Endothelial cell of hepatic sinusoid (primary cell): ENCODE measurements at regions not wholly inside any gene's neighbourhood (a gene's known extent, or its start where the extent isn't known, plus 50 kb on each side); places are given as distances from the start of the nearest gene placed in this dataset.
"Not testable (repeated sequence)": the region's sequence is repeated elsewhere in the genome, so short reads cannot be mapped to it uniquely, and the experiment has no call there.

ENCODE experiments used
- in situ Hi-C: cut with HindIII; loops from 2 replicates; pipeline ENCODE4 v1.10.0; 2017; ENCODE audit warnings: low sequenced_read_pairs

GRCh38 chr2:183967756-183968155 lies 630.6 kb upstream of the ZNF804A start:
- in situ Hi-C loops: no loop called here

GRCh38 chr2:183975676-183976075 lies 622.7 kb upstream of the ZNF804A start:
- in situ Hi-C loops: not testable (repeated sequence)

GRCh38 chr2:183984871-183985270 lies 613.5 kb upstream of the ZNF804A start:
- in situ Hi-C loops: no loop called here

GRCh38 chr2:183991968-183992367 lies 606.4 kb upstream of the ZNF804A start:
- in situ Hi-C loops: no loop called here

GRCh38 chr2:183993052-183993451 lies 605.3 kb upstream of the ZNF804A start:
- in situ Hi-C loops: no loop called here

- in situ Hi-C loops: no loop called here
Observed at GRCh38 chr2:183995632-183996031, 602.7 kb upstream of the ZNF804A start.

- in situ Hi-C loops: no loop called here
Observed at GRCh38 chr2:183996825-183997793, 601.2 kb upstream of the ZNF804A start.

- in situ Hi-C loops: no loop called here
Observed at GRCh38 chr2:183998041-183998796, 600.1 kb upstream of the ZNF804A start.

- in situ Hi-C loops: no loop called here
Observed at GRCh38 chr2:183998797-183999190, 599.5 kb upstream of the ZNF804A start.

- in situ Hi-C loops: no loop called here
Observed at GRCh38 chr2:184004289-184004947, 593.9 kb upstream of the ZNF804A start.

GRCh38 chr2:184004948-184005672 lies 593.2 kb upstream of the ZNF804A start:
- in situ Hi-C loops: no loop called here

GRCh38 chr2:184006998-184007397 lies 591.3 kb upstream of the ZNF804A start:
- in situ Hi-C loops: no loop called here

- in situ Hi-C loops: no loop called here
Observed at GRCh38 chr2:184026961-184027360, 571.4 kb upstream of the ZNF804A start.

GRCh38 chr2:184030245-184030644 lies 568.1 kb upstream of the ZNF804A start:
- in situ Hi-C loops: no loop called here

- in situ Hi-C loops: no loop called here
Observed at GRCh38 chr2:184030989-184031388, 567.3 kb upstream of the ZNF804A start.

GRCh38 chr2:184031402-184032147 lies 566.8 kb upstream of the ZNF804A start:
- in situ Hi-C loops: no loop called here

- in situ Hi-C loops: no loop called here
Observed at GRCh38 chr2:184032983-184033382, 565.3 kb upstream of the ZNF804A start.

GRCh38 chr2:184037273-184037672 lies 561.1 kb upstream of the ZNF804A start:
- in situ Hi-C loops: no loop called here

- in situ Hi-C loops: no loop called here
Observed at GRCh38 chr2:184039493-184039892, 558.8 kb upstream of the ZNF804A start.

- in situ Hi-C loops: no loop called here
Observed at GRCh38 chr2:184040230-184040629, 558.1 kb upstream of the ZNF804A start.
